ENCODE measurements at regions not wholly inside any gene's neighbourhood (a gene's known extent, or its start where the extent isn't known, plus 50 kb on each side); places are given as distances from the start of the nearest gene placed in this dataset.

- Histone ChIP-seq H3K4me2 (ENCODE audit: low read length) (no peak overlapping the region), H3K27me3 (ENCODE audit: control insufficient read depth, low read length) (no peaks in the 10 kb centered on the region), H3K36me3 (ENCODE audit: control insufficient read depth, low read length) (no peaks in the 10 kb centered on the region), H3F3A (ENCODE audit: control insufficient read depth, insufficient read depth) (no peaks in the 10 kb centered on the region), H3K79me2 (ENCODE audit: control insufficient read depth, low read length) (no peaks in the 10 kb centered on the region), H4K20me1 (ENCODE audit: control insufficient read depth, insufficient read depth, low read depth, low read length) (no peaks in the 10 kb centered on the region), H3K27ac (ENCODE audit: low read depth, low read length) (no peak overlapping the region), H3K9me3 (ENCODE audit: control insufficient read depth, insufficient read depth, low read length) (no peaks in the 10 kb centered on the region), H3K4me1 (ENCODE audit: control insufficient read depth, low read length) (no peaks in the 10 kb centered on the region), H3K4me3 (ENCODE audit: low read length) (no peak overlapping the region), H3K9me2 (replicated peaks; ENCODE audit: control insufficient read depth, low read length) (no peaks in the 10 kb centered on the region)
- TF ChIP-seq EZH2phosphoT487 (IDR thresholded peaks at IDR 0.05; ENCODE audit: borderline replicate concordance, low read length) (no peak), CTCF (IDR thresholded peaks at IDR 0.05; ENCODE audit: low read depth, low read length, poor library complexity, severe bottlenecking) (no peak)
These were observed 793.5 kb upstream of the CHAC2 start for GRCh38 chr2:52974127-52974526.

GRCh38 chr2:52970642-52971041, 797.0 kb upstream of the CHAC2 start:
- Histone ChIP-seq H3K4me2 (ENCODE audit: low read length) (no peak overlapping the region), H4K20me1 (ENCODE audit: control insufficient read depth, insufficient read depth, low read depth, low read length) (no peaks in the 10 kb centered on the region), H3K9me3 (ENCODE audit: control insufficient read depth, insufficient read depth, low read length) (no peaks in the 10 kb centered on the region), H3K4me3 (ENCODE audit: low read length) (no peak overlapping the region), H3F3A (ENCODE audit: control insufficient read depth, insufficient read depth) (no peaks in the 10 kb centered on the region), H3K4me1 (ENCODE audit: control insufficient read depth, low read length) (no peaks in the 10 kb centered on the region), H3K27me3 (ENCODE audit: control insufficient read depth, low read length) (no peaks in the 10 kb centered on the region), H3K27ac (ENCODE audit: low read depth, low read length) (no peak overlapping the region), H3K9me2 (replicated peaks; ENCODE audit: control insufficient read depth, low read length) (no peaks in the 10 kb centered on the region), H3K36me3 (ENCODE audit: control insufficient read depth, low read length) (no peaks in the 10 kb centered on the region), H3K79me2 (ENCODE audit: control insufficient read depth, low read length) (no peaks in the 10 kb centered on the region)
- TF ChIP-seq CTCF (IDR thresholded peaks at IDR 0.05; ENCODE audit: low read depth, low read length, poor library complexity, severe bottlenecking) (no peak), EZH2phosphoT487 (IDR thresholded peaks at IDR 0.05; ENCODE audit: borderline replicate concordance, low read length) (no peak)

GRCh38 chr2:52968043-52968442, 799.6 kb upstream of the CHAC2 start:
- Histone ChIP-seq H4K20me1 (ENCODE audit: control insufficient read depth, insufficient read depth, low read depth, low read length) (no peaks in the 10 kb centered on the region), H3K4me1 (ENCODE audit: control insufficient read depth, low read length) (no peaks in the 10 kb centered on the region), H3K36me3 (ENCODE audit: control insufficient read depth, low read length) (no peaks in the 10 kb centered on the region), H3K9me3 (ENCODE audit: control insufficient read depth, insufficient read depth, low read length) (no peaks in the 10 kb centered on the region), H3K9me2 (replicated peaks; ENCODE audit: control insufficient read depth, low read length) (no peaks in the 10 kb centered on the region), H3K79me2 (ENCODE audit: control insufficient read depth, low read length) (no peaks in the 10 kb centered on the region), H3K27ac (ENCODE audit: low read depth, low read length) (no peak overlapping the region), H3K27me3 (ENCODE audit: control insufficient read depth, low read length) (no peaks in the 10 kb centered on the region), H3K4me2 (ENCODE audit: low read length) (no peak overlapping the region), H3K4me3 (ENCODE audit: low read length) (no peak overlapping the region), H3F3A (ENCODE audit: control insufficient read depth, insufficient read depth) (no peaks in the 10 kb centered on the region)
- no peak for TF ChIP-seq CTCF (IDR thresholded peaks at IDR 0.05; ENCODE audit: low read depth, low read length, poor library complexity, severe bottlenecking)
- no peak for TF ChIP-seq EZH2phosphoT487 (IDR thresholded peaks at IDR 0.05; ENCODE audit: borderline replicate concordance, low read length)

Data from DOHH2 (cell line).